K562 (cell line): ENCODE measurements at regions not wholly inside any gene's neighbourhood (a gene's known extent, or its start where the extent isn't known, plus 50 kb on each side); places are given as distances from the start of the nearest gene placed in this dataset.

Experiments used
- ATAC-seq: fragments of 200-7000 bp; cut with Tn5 transposase; 3 replicates; pipeline ENCODE4 v1.9.1; 2020; ENCODE audit warnings: moderate library complexity
- BruUV-seq: library from RNA; stranded (reverse); fragments of 400-500 nt; replicated peaks from 2 replicates; lab custom pipeline; 2021; lab: Mats Ljungman, UMichigan
- CTCF ChIA-PET: fragments of 300-600 bp; formaldehyde crosslinking; extraction: SDS; loops from one replicate; lab custom pipeline; 2021; ENCODE audit warnings: low intra/inter-chr PET ratio; lab: Yijun Ruan, JAX
- POLR2A ChIA-PET: fragments of 300-600, 350-650 bp; sonication (Branson Sonifier 250); formaldehyde crosslinking; extraction: SDS; loops from one replicate; lab custom pipeline; 2021; ENCODE audit warnings: antibody characterized with exemption, inconsistent platforms; lab: Yijun Ruan, JAX
- DNase-seq, 4 experiments: peaks; one replicate each; pipeline versions ENCODE4 v3.0.0 to v3.0.0-alpha.2; 2011 to 2018; ENCODE audit warnings: low spot score in 3 of 4, mixed read lengths in 3 of 4; ENCODE audit errors: extremely low read depth in 1 of 4
- FAIRE-seq: peaks from 2 replicates; lab custom pipeline; 2011; peaks lifted over from hg19 to GRCh38; lab: Jason Lieb, UNC
- H2AFZ ChIP-seq: 2 replicates; pipeline ENCODE4 v1.6.0; 2011; ENCODE audit warnings: low read depth, low read length, control low read depth, inconsistent platforms
- H3K27ac ChIP-seq: fragments of 200-600 bp; 3 replicates; pipeline ENCODE4 v1.8.0; 2011; ENCODE audit warnings: low read depth, mild to moderate bottlenecking, control low read depth, inconsistent platforms, low read length, moderate library complexity, mixed read lengths; ENCODE audit errors: extremely low read depth
- H3K27me3 ChIP-seq, 2 experiments: fragments of 300-600 bp in 1 of 2; 2 replicates in 1 of 2; 3 replicates in 1 of 2; pipeline versions ENCODE4 v1.6.0 to v1.8.0; 2011; ENCODE audit warnings: inconsistent platforms in 2 of 2, low read length in 2 of 2, mild to moderate bottlenecking in 1 of 2, mixed read lengths in 1 of 2, moderate library complexity in 1 of 2; ENCODE audit not compliant: control insufficient read depth in 2 of 2, insufficient read depth in 2 of 2
- H3K36me3 ChIP-seq: fragments of 300-600 bp; 3 replicates; pipeline ENCODE4 v1.8.0; 2011; ENCODE audit warnings: mild to moderate bottlenecking, low read length, inconsistent platforms; ENCODE audit not compliant: control insufficient read depth, insufficient read depth
- H3K4me1 ChIP-seq, 2 experiments: fragments of 200-600 bp in 1 of 2; replicated peaks in 1 of 2; 2 replicates in 1 of 2; 3 replicates in 1 of 2; pipeline versions ENCODE4 v1.5.1 to v1.8.0; 2011; ENCODE audit warnings: inconsistent platforms in 2 of 2, low read length in 2 of 2, mild to moderate bottlenecking in 1 of 2, mixed read lengths in 1 of 2, moderate library complexity in 1 of 2; ENCODE audit not compliant: control insufficient read depth in 2 of 2, insufficient read depth in 2 of 2
- H3K4me2 ChIP-seq: 2 replicates; pipeline ENCODE4 v1.6.1; 2011; ENCODE audit warnings: low read length, control low read depth, inconsistent platforms, mixed read lengths; ENCODE audit not compliant: insufficient read depth
- H3K4me3 ChIP-seq: fragments of 200-600 bp; sonication (generic), shearing (Covaris generic); 2 replicates; pipeline ENCODE4 v1.5.1; 2016; ENCODE audit warnings: control low read depth, inconsistent platforms
- H3K79me2 ChIP-seq: fragments of 200-600 bp; 3 replicates; pipeline ENCODE4 v1.8.0; 2011; ENCODE audit warnings: low read length, inconsistent platforms; ENCODE audit not compliant: control insufficient read depth, insufficient read depth
- H3K9ac ChIP-seq, 2 experiments: 2 replicates each; pipeline versions ENCODE4 v1.6.0 to v1.6.1; 2011; ENCODE audit warnings: low read depth in 2 of 2, low read length in 2 of 2, control low read depth in 1 of 2, inconsistent platforms in 1 of 2, mild to moderate bottlenecking in 1 of 2, mixed read lengths in 1 of 2; ENCODE audit not compliant: insufficient read depth in 1 of 2
- H3K9me1 ChIP-seq: one replicate; pipeline ENCODE4 v1.6.0; 2011; ENCODE audit warnings: inconsistent platforms, mild to moderate bottlenecking, low read length, moderate library complexity; ENCODE audit not compliant: control insufficient read depth, insufficient read depth
- H3K9me3 ChIP-seq: replicated peaks from 2 replicates; pipeline ENCODE4 v1.5.1; 2011; ENCODE audit warnings: low read depth, low read length, inconsistent platforms; ENCODE audit not compliant: control insufficient read depth, insufficient read depth
- H4K20me1 ChIP-seq: replicated peaks from 2 replicates; pipeline ENCODE4 v1.6.1; 2011; ENCODE audit warnings: low read length, inconsistent platforms, mixed read lengths; ENCODE audit not compliant: control insufficient read depth, insufficient read depth
- CHD4 ChIP-seq: fragments of 200-600 bp; sonication (generic); IDR thresholded peaks from 3 replicates; pipeline ENCODE4 v1.6.1; 2012; ENCODE audit warnings: low read depth, mild to moderate bottlenecking, mixed read lengths, low read length, inconsistent platforms; ENCODE audit not compliant: insufficient read depth, insufficient replicate concordance, poor library complexity, severe bottlenecking
- CTBP1 ChIP-seq: fragments of 450-650 bp; IDR thresholded peaks from 2 replicates; pipeline ENCODE4 v1.6.1; 2016; ENCODE audit warnings: borderline replicate concordance
- KLF10 ChIP-seq: fragments of 250-450 bp; sonication (Bioruptor Pico); IDR thresholded peaks from 2 replicates; pipeline ENCODE4 v1.6.1; 2021; ENCODE audit warnings: matching md5 sums
- PURB ChIP-seq: sonication (generic); formaldehyde crosslinking; IDR thresholded peaks from 2 replicates; pipeline ENCODE4 v1.9.0; 2021; ENCODE audit warnings: low read depth, mild to moderate bottlenecking, missing genetic modification reagents
- TCF7 ChIP-seq: sonication (generic); IDR thresholded peaks from 2 replicates; pipeline ENCODE4 v1.6.1; 2016; ENCODE audit warnings: antibody characterized with exemption, borderline replicate concordance
- TCFL5 ChIP-seq: fragments of 250-450 bp; sonication (Bioruptor Pico); conservative IDR thresholded peaks from 2 replicates; pipeline ENCODE4 v1.6.1; 2021; ENCODE audit warnings: mild to moderate bottlenecking, moderate library complexity, matching md5 sums
- ZBTB43 ChIP-seq: sonication (generic); formaldehyde crosslinking; IDR thresholded peaks from 2 replicates; pipeline ENCODE4 v1.8.0; 2023; ENCODE audit warnings: mild to moderate bottlenecking, missing genetic modification reagents
- WGBS: fragments of 100-300 bp; shearing (Covaris generic); methylation state at CpG from one replicate; pipeline ENCODE4 v1.1.6; 2016; ENCODE audit warnings: low coverage, mixed read lengths; ENCODE audit not compliant: insufficient coverage; ENCODE audit errors: missing lambda C conversion rate; 5-methylcytosine and 5-hydroxymethylcytosine counted together
- in situ Hi-C: fragments of 300-500 bp; cut with MboI; formaldehyde crosslinking; loops from 4 replicates; pipeline ENCODE4 v1.15.0; 2018; ENCODE audit warnings: inconsistent platforms, mixed read lengths
- intact Hi-C: fragments of 100-400 bp; cut with micrococcal nuclease; formaldehyde crosslinking; loops from 2 replicates; pipeline ENCODE4 v1.14.2; 2022

- H3K9me1 ChIP-seq = no peaks in the 10 kb centered on the region
- ChIA-PET POLR2A (interaction anchor here (0.7 kb wide), 1 partner anchor 151 kb away, joined by 3 read pairs; no protein-coding TSS in a partner anchor), CTCF (no interaction called here)
- no peak for DNase-seq
- peaks cover 0 to 51% of the 10 kb centered on the region in 2 experiments; a peak in 2 of 5 replicates for H3K27me3 ChIP-seq
- no peaks in the 10 kb centered on the region; a peak in 1 of 5 replicates for H3K4me1 ChIP-seq
- H3K9ac ChIP-seq = no peak overlapping the region
- no peaks in the 10 kb centered on the region for H3K79me2 ChIP-seq
- FAIRE-seq = no peak
- no peak for ATAC-seq
- H3K9me3 ChIP-seq = no peaks in the 10 kb centered on the region
- no peak overlapping the region for H3K4me3 ChIP-seq
- no TSS peak for BruUV-seq
- in situ Hi-C loops = no loop called here
- H3K4me2 ChIP-seq = no peak overlapping the region
- WGBS = 0% methylated on average over 3 of the region's 7 CpGs
- H3K27ac ChIP-seq = no peak overlapping the region
- intact Hi-C loops = no loop called here
- no peaks in the 10 kb centered on the region for H3K36me3 ChIP-seq
- no peak overlapping the region for H2AFZ ChIP-seq
- H4K20me1 ChIP-seq = no peaks in the 10 kb centered on the region
- no peak for TF ChIP-seq PURB (CRISPR knock-in tag)
- no peak for TF ChIP-seq KLF10 (CRISPR knock-in tag)
- no peak for TF ChIP-seq CTBP1
- TF ChIP-seq TCF7 = no peak
- TF ChIP-seq TCFL5 (CRISPR knock-in tag) = no peak
- no peak for TF ChIP-seq CHD4
- TF ChIP-seq ZBTB43 (CRISPR knock-in tag) = no peak
- TF ChIP-seq, all 486 proteins: peak for 0
Observed at GRCh38 chr14:101034986-101035385, 131.5 kb upstream of the RTL1 start.
